Activated T-helper 1 cell treated with anti-CD3 and anti-CD28 coated beads, Interleukin-12 subunit alpha, Interleukin-12 subunit beta, Interleukin-2, Interleukin-4 antibody, amounts not matched to agents 30 ng/mL and 10 ng/mL and 1 ng/mL, durations not matched to agents 14 hours and 24 hours and 36 hours (primary cell): ENCODE measurements at regions not wholly inside any gene's neighbourhood (a gene's known extent, or its start where the extent isn't known, plus 50 kb on each side); places are given as distances from the start of the nearest gene placed in this dataset.
"Not testable (repeated sequence)": the region's sequence is repeated elsewhere in the genome, so short reads cannot be mapped to it uniquely, and the experiment has no call there.

Experiments
- DNase-seq: peaks from one replicate; pipeline ENCODE4 v3.0.0; 2021; ENCODE audit warnings: low spot score
- H3K27ac Mint-ChIP-seq: one replicate; pipeline ENCODE4 v1.8.0; 2021; ENCODE audit warnings: mild to moderate bottlenecking, mixed read lengths
- H3K27me3 Mint-ChIP-seq: one replicate; pipeline ENCODE4 v1.8.0; 2022; ENCODE audit warnings: mild to moderate bottlenecking, moderate library complexity, mixed read lengths; ENCODE audit not compliant: insufficient read depth
- H3K36me3 Mint-ChIP-seq: one replicate; pipeline ENCODE4 v1.8.0; 2021; ENCODE audit warnings: low read depth, mixed read lengths
- H3K4me1 Mint-ChIP-seq: one replicate; pipeline ENCODE4 v1.8.0; 2021; ENCODE audit warnings: low read depth, mixed read lengths
- H3K4me3 Mint-ChIP-seq: one replicate; pipeline ENCODE4 v1.8.0; 2021; ENCODE audit warnings: mild to moderate bottlenecking, moderate library complexity, mixed read lengths
- H3K9me3 Mint-ChIP-seq: one replicate; pipeline ENCODE4 v1.8.0; 2021; ENCODE audit warnings: mixed read lengths
- intact Hi-C: fragments of 100-400 bp; cut with micrococcal nuclease; formaldehyde crosslinking; loops from one replicate; pipeline ENCODE4 v1.15.1; 2024

- no peaks in the 10 kb centered on the region for H3K4me1 Mint-ChIP-seq
- no peak for DNase-seq
Measured at GRCh38 chr5:29005386-29005785, 1967.0 kb upstream of the CDH9 start.

GRCh38 chr5:29002481-29002880 lies 1964.1 kb upstream of the CDH9 start:
- Mint-ChIP-seq H3K9me3 (peaks cover 23% of the 10 kb centered on the region), H3K27ac (no peak overlapping the region), H3K4me3 (no peak overlapping the region), H3K36me3 (no peaks in the 10 kb centered on the region), H3K4me1 (no peaks in the 10 kb centered on the region), H3K27me3 (no peaks in the 10 kb centered on the region)
- no peak for DNase-seq
- intact Hi-C loops = no loop called here

More at GRCh38 chr5:29005386-29005785, 1967.0 kb upstream of the CDH9 start:
- Mint-ChIP-seq H3K27me3 (no peaks in the 10 kb centered on the region), H3K27ac (no peak overlapping the region), H3K4me3 (no peak overlapping the region), H3K9me3 (peaks cover 16% of the 10 kb centered on the region), H3K36me3 (no peaks in the 10 kb centered on the region)
- intact Hi-C loops = no loop called here

- no peak overlapping the region for H3K27ac Mint-ChIP-seq
- no peaks in the 10 kb centered on the region for H3K4me1 Mint-ChIP-seq
- H3K27me3 Mint-ChIP-seq = no peaks in the 10 kb centered on the region
- H3K4me3 Mint-ChIP-seq = no peak overlapping the region
- H3K9me3 Mint-ChIP-seq = peaks cover 28% of the 10 kb centered on the region
- no peaks in the 10 kb centered on the region for H3K36me3 Mint-ChIP-seq
- no peak for DNase-seq
- intact Hi-C loops = no loop called here
Measured at GRCh38 chr5:29001666-29002065, 1963.3 kb upstream of the CDH9 start.

GRCh38 chr5:28984639-28985038 lies 1946.3 kb upstream of the CDH9 start:
- H3K36me3 Mint-ChIP-seq = peaks cover 2% of the 10 kb centered on the region
- no peaks in the 10 kb centered on the region for H3K27me3 Mint-ChIP-seq
- DNase-seq = no peak
- no peaks in the 10 kb centered on the region for H3K4me1 Mint-ChIP-seq
- no peak overlapping the region for H3K4me3 Mint-ChIP-seq
- peaks cover 38% of the 10 kb centered on the region for H3K9me3 Mint-ChIP-seq
- intact Hi-C loops = no loop called here
- no peak overlapping the region for H3K27ac Mint-ChIP-seq

- no peaks in the 10 kb centered on the region for H3K27me3 Mint-ChIP-seq
- peaks cover 22% of the 10 kb centered on the region for H3K9me3 Mint-ChIP-seq
- no peak for DNase-seq
- intact Hi-C loops = no loop called here
- no peaks in the 10 kb centered on the region for H3K36me3 Mint-ChIP-seq
- no peaks in the 10 kb centered on the region for H3K4me1 Mint-ChIP-seq
- H3K27ac Mint-ChIP-seq = no peak overlapping the region
- no peak overlapping the region for H3K4me3 Mint-ChIP-seq
Measured at GRCh38 chr5:28975508-28975907, 1937.1 kb upstream of the CDH9 start.

GRCh38 chr5:28967848-28968247 lies 1929.5 kb upstream of the CDH9 start:
- no peak for DNase-seq
- no peaks in the 10 kb centered on the region for H3K4me1 Mint-ChIP-seq

GRCh38 chr5:28961816-28962215 lies 1923.4 kb upstream of the CDH9 start:
- DNase-seq = no peak
- no peak overlapping the region for H3K27ac Mint-ChIP-seq
- no peaks in the 10 kb centered on the region for H3K9me3 Mint-ChIP-seq
- intact Hi-C loops = no loop called here
- H3K36me3 Mint-ChIP-seq = no peaks in the 10 kb centered on the region
- no peaks in the 10 kb centered on the region for H3K27me3 Mint-ChIP-seq
- no peak overlapping the region for H3K4me3 Mint-ChIP-seq
- H3K4me1 Mint-ChIP-seq = no peaks in the 10 kb centered on the region

More at GRCh38 chr5:28967848-28968247, 1929.5 kb upstream of the CDH9 start:
- H3K27me3 Mint-ChIP-seq = no peaks in the 10 kb centered on the region
- intact Hi-C loops = no loop called here
- no peak overlapping the region for H3K4me3 Mint-ChIP-seq
- peaks cover 11% of the 10 kb centered on the region for H3K9me3 Mint-ChIP-seq
- H3K36me3 Mint-ChIP-seq = no peaks in the 10 kb centered on the region
- no peak overlapping the region for H3K27ac Mint-ChIP-seq

GRCh38 chr5:28958581-28958980 lies 1920.2 kb upstream of the CDH9 start:
- H3K4me3 Mint-ChIP-seq = no peak overlapping the region
- no peaks in the 10 kb centered on the region for H3K36me3 Mint-ChIP-seq
- no peak overlapping the region for H3K27ac Mint-ChIP-seq
- DNase-seq = no peak
- no peaks in the 10 kb centered on the region for H3K4me1 Mint-ChIP-seq
- intact Hi-C loops = no loop called here
- H3K9me3 Mint-ChIP-seq = no peaks in the 10 kb centered on the region
- no peaks in the 10 kb centered on the region for H3K27me3 Mint-ChIP-seq

GRCh38 chr5:28957450-28957849 lies 1919.1 kb upstream of the CDH9 start:
- intact Hi-C loops = no loop called here
- Mint-ChIP-seq H3K36me3 (no peaks in the 10 kb centered on the region), H3K27ac (no peak overlapping the region), H3K27me3 (no peaks in the 10 kb centered on the region), H3K4me1 (no peaks in the 10 kb centered on the region), H3K9me3 (no peaks in the 10 kb centered on the region), H3K4me3 (no peak overlapping the region)
- DNase-seq = no peak

- H3K36me3 Mint-ChIP-seq = no peaks in the 10 kb centered on the region
- H3K9me3 Mint-ChIP-seq = no peaks in the 10 kb centered on the region
- no peaks in the 10 kb centered on the region for H3K4me1 Mint-ChIP-seq
- intact Hi-C loops = no loop called here
- no peak overlapping the region for H3K27ac Mint-ChIP-seq
- H3K4me3 Mint-ChIP-seq = no peak overlapping the region
- no peak for DNase-seq
- no peaks in the 10 kb centered on the region for H3K27me3 Mint-ChIP-seq
Measured at GRCh38 chr5:28954074-28954473, 1915.7 kb upstream of the CDH9 start.

- intact Hi-C loops = no loop called here
- Mint-ChIP-seq H3K4me3 (no peak overlapping the region), H3K9me3 (no peaks in the 10 kb centered on the region), H3K4me1 (no peaks in the 10 kb centered on the region), H3K36me3 (no peaks in the 10 kb centered on the region), H3K27me3 (no peaks in the 10 kb centered on the region), H3K27ac (no peak overlapping the region)
- no peak for DNase-seq
Measured at GRCh38 chr5:28947865-28948264, 1909.5 kb upstream of the CDH9 start.

GRCh38 chr5:28945859-28946258 lies 1907.5 kb upstream of the CDH9 start:
- no peak overlapping the region for H3K4me3 Mint-ChIP-seq
- H3K4me1 Mint-ChIP-seq = no peaks in the 10 kb centered on the region
- no peak overlapping the region for H3K27ac Mint-ChIP-seq
- no peak for DNase-seq
- peaks cover 5% of the 10 kb centered on the region for H3K9me3 Mint-ChIP-seq
- H3K27me3 Mint-ChIP-seq = no peaks in the 10 kb centered on the region
- H3K36me3 Mint-ChIP-seq = no peaks in the 10 kb centered on the region
- intact Hi-C loops = no loop called here

GRCh38 chr5:28929366-28929765 lies 1891.0 kb upstream of the CDH9 start:
- H3K4me3 Mint-ChIP-seq, intact Hi-C loops, H3K27ac Mint-ChIP-seq, H3K4me1 Mint-ChIP-seq, DNase-seq, H3K36me3 Mint-ChIP-seq, H3K27me3 Mint-ChIP-seq: not testable (repeated sequence)
- H3K9me3 Mint-ChIP-seq = peaks cover 12% of the 10 kb centered on the region

GRCh38 chr5:28928327-28928790 lies 1890.0 kb upstream of the CDH9 start:
- H3K9me3 Mint-ChIP-seq = peaks cover 12% of the 10 kb centered on the region
- H3K27me3 Mint-ChIP-seq, intact Hi-C loops, H3K36me3 Mint-ChIP-seq, H3K4me3 Mint-ChIP-seq, H3K4me1 Mint-ChIP-seq, H3K27ac Mint-ChIP-seq, DNase-seq: not testable (repeated sequence)
